H1 (cell line): ENCODE measurements at regions not wholly inside any gene's neighbourhood (a gene's known extent, or its start where the extent isn't known, plus 50 kb on each side); places are given as distances from the start of the nearest gene placed in this dataset.
A peak's percentile ranks its signal among the peaks of the same experiment; 100 is the strongest.

Source experiments
- CTCF ChIA-PET: fragments of 300-600 bp; sonication (Branson Sonifier 250); formaldehyde crosslinking; loops from one replicate; lab custom pipeline; 2021; ENCODE audit not compliant: partially characterized antibody; lab: Charles Lee
- POLR2A ChIA-PET: fragments of 300-600 bp; sonication (Branson Sonifier 250); formaldehyde crosslinking; loops from one replicate; lab custom pipeline; 2021; ENCODE audit warnings: inconsistent platforms; ENCODE audit not compliant: partially characterized antibody; lab: Charles Lee
- DNase-seq, 2 experiments: peaks; one replicate each; pipeline versions ENCODE4 v3.0.0 to v3.0.0-alpha.2; 2010 to 2022; ENCODE audit warnings: low spot score in 2 of 2, low read depth in 1 of 2, mixed read lengths in 1 of 2
- FAIRE-seq: peaks from 2 replicates; lab custom pipeline; 2011; peaks lifted over from hg19 to GRCh38; lab: Jason Lieb, UNC
- H2AFZ ChIP-seq: 2 replicates; pipeline ENCODE4 v1.8.1; 2012; ENCODE audit warnings: low read length, inconsistent platforms
- H2AK5ac ChIP-seq: 2 replicates; pipeline ENCODE4 v1.6.1; 2013; ENCODE audit warnings: low read depth, low read length
- H2BK120ac ChIP-seq: replicated peaks from 2 replicates; pipeline ENCODE3; 2013; ENCODE audit warnings: low read depth, low read length, inconsistent platforms
- H2BK12ac ChIP-seq: 2 replicates; pipeline ENCODE4 v1.6.1; 2013; ENCODE audit warnings: low read depth, low read length
- H2BK15ac ChIP-seq: 2 replicates; pipeline ENCODE4 v1.6.1; 2013; ENCODE audit warnings: low read length
- H2BK20ac ChIP-seq: 2 replicates; pipeline ENCODE4 v1.6.1; 2013; ENCODE audit warnings: low read length
- H2BK5ac ChIP-seq: 2 replicates; pipeline ENCODE4 v1.6.1; 2013; ENCODE audit warnings: low read depth, low read length
- H3K14ac ChIP-seq: 2 replicates; pipeline ENCODE4 v1.6.1; 2013; ENCODE audit warnings: inconsistent platforms; ENCODE audit not compliant: insufficient read length
- H3K18ac ChIP-seq: 2 replicates; pipeline ENCODE4 v1.6.1; 2013; ENCODE audit warnings: low read length; ENCODE audit errors: extremely low read depth
- H3K23ac ChIP-seq: 2 replicates; pipeline ENCODE4 v1.6.1; 2013; ENCODE audit warnings: inconsistent platforms; ENCODE audit not compliant: insufficient read length
- H3K23me2 ChIP-seq: 2 replicates; pipeline ENCODE4 v1.6.1; 2013; ENCODE audit warnings: low read depth, low read length
- H3K27ac ChIP-seq: 2 replicates; pipeline ENCODE4 v1.6.1; 2011; ENCODE audit warnings: low read depth, low read length, inconsistent platforms
- H3K27me3 ChIP-seq, 4 experiments: replicated peaks in 1 of 4; 1 replicate in 1 of 4; 2 replicates in 3 of 4; pipeline versions ENCODE4 v1.6.1 to v1.8.1; 2011 to 2013; ENCODE audit warnings: low read length in 3 of 4, mild to moderate bottlenecking in 3 of 4, inconsistent platforms in 2 of 4, mixed read lengths in 2 of 4, moderate library complexity in 1 of 4; ENCODE audit not compliant: control insufficient read depth in 3 of 4, insufficient read depth in 3 of 4; ENCODE audit errors: extremely low read depth in 1 of 4
- H3K36me3 ChIP-seq, 4 experiments: 2 replicates each; pipeline versions ENCODE4 v1.6.1 to v1.8.1; 2011 to 2013; ENCODE audit warnings: mild to moderate bottlenecking in 4 of 4, low read length in 3 of 4, moderate library complexity in 2 of 4, control low read depth in 1 of 4, inconsistent platforms in 1 of 4; ENCODE audit not compliant: insufficient read depth in 4 of 4, control insufficient read depth in 2 of 4
- H3K4ac ChIP-seq: replicated peaks from 2 replicates; pipeline ENCODE3; 2013; ENCODE audit warnings: low read length, low read depth, mixed read lengths, inconsistent platforms; ENCODE audit not compliant: insufficient read length
- H3K4me1 ChIP-seq, 4 experiments: replicated peaks in 1 of 4; 1 replicate in 1 of 4; 2 replicates in 3 of 4; pipeline versions ENCODE4 v1.6.1 to v1.8.1; 2011 to 2013; ENCODE audit warnings: low read length in 3 of 4, inconsistent platforms in 2 of 4, mixed read lengths in 1 of 4; ENCODE audit not compliant: insufficient read depth in 4 of 4, control insufficient read depth in 3 of 4
- H3K4me2 ChIP-seq, 2 experiments: 2 replicates each; pipeline versions ENCODE4 v1.6.1 to v1.8.1; 2011 to 2013; ENCODE audit warnings: low read depth in 2 of 2, low read length in 2 of 2, control low read depth in 1 of 2, inconsistent platforms in 1 of 2, mild to moderate bottlenecking in 1 of 2; ENCODE audit not compliant: insufficient read depth in 1 of 2
- H3K4me3 ChIP-seq, 4 experiments: fragments of 200-600, 300-600 bp in 1 of 4; sonication (generic), shearing (Covaris generic), sonication (Bioruptor Twin) in 1 of 4; 2 replicates each; pipeline versions ENCODE4 v1.5.1 to v1.8.1; 2011 to 2016; ENCODE audit warnings: low read length in 4 of 4, low read depth in 3 of 4, control low read depth in 2 of 4, inconsistent platforms in 2 of 4, mild to moderate bottlenecking in 2 of 4, mixed read lengths in 1 of 4, moderate library complexity in 1 of 4; ENCODE audit not compliant: insufficient read depth in 2 of 4; ENCODE audit errors: extremely low read depth in 1 of 4
- H3K56ac ChIP-seq: replicated peaks from 2 replicates; pipeline ENCODE3; 2013; ENCODE audit warnings: low read depth, mild to moderate bottlenecking, mixed read lengths, low read length, inconsistent platforms; ENCODE audit not compliant: insufficient read length
- H3K79me1 ChIP-seq: 2 replicates; pipeline ENCODE4 v1.6.1; 2013; ENCODE audit warnings: low read depth, low read length, control low read depth
- H3K79me2 ChIP-seq, 2 experiments: 2 replicates each; pipeline versions ENCODE4 v1.6.1 to v1.8.1; 2012 to 2013; ENCODE audit warnings: low read length in 2 of 2, mild to moderate bottlenecking in 2 of 2, inconsistent platforms in 1 of 2; ENCODE audit not compliant: insufficient read depth in 2 of 2, control insufficient read depth in 1 of 2
- H3K9ac ChIP-seq, 4 experiments: replicated peaks in 1 of 4; 1 replicate in 1 of 4; 2 replicates in 3 of 4; pipeline versions ENCODE4 v1.6.1 to v1.8.1; 2011 to 2013; ENCODE audit warnings: low read depth in 3 of 4, low read length in 3 of 4, control low read depth in 2 of 4, mild to moderate bottlenecking in 2 of 4, moderate library complexity in 2 of 4, inconsistent platforms in 1 of 4; ENCODE audit errors: extremely low read depth in 1 of 4
- H3K9me3 ChIP-seq, 2 experiments: 2 replicates each; pipeline versions ENCODE4 v1.6.1 to v1.8.1; 2012 to 2013; ENCODE audit warnings: mild to moderate bottlenecking in 2 of 2, moderate library complexity in 2 of 2, control low read depth in 1 of 2, inconsistent platforms in 1 of 2, low read depth in 1 of 2, low read length in 1 of 2, mixed read lengths in 1 of 2; ENCODE audit not compliant: insufficient read depth in 2 of 2
- H4K20me1 ChIP-seq, 2 experiments: replicated peaks in 1 of 2; 2 replicates each; pipeline versions ENCODE3 to v1.8.1; 2011 to 2013; ENCODE audit warnings: inconsistent platforms in 2 of 2, low read length in 2 of 2, mild to moderate bottlenecking in 1 of 2; ENCODE audit not compliant: insufficient read depth in 2 of 2, control insufficient read depth in 1 of 2
- H4K5ac ChIP-seq: 2 replicates; pipeline ENCODE4 v1.6.1; 2013; ENCODE audit warnings: low read length, low read depth, mixed read lengths, inconsistent platforms; ENCODE audit not compliant: insufficient read length
- H4K8ac ChIP-seq: 2 replicates; pipeline ENCODE4 v1.8.0; 2013; ENCODE audit warnings: mild to moderate bottlenecking, moderate library complexity, low read length, inconsistent platforms; ENCODE audit not compliant: insufficient read depth; ENCODE audit errors: extremely low read depth
- H4K91ac ChIP-seq: replicated peaks from 2 replicates; pipeline ENCODE3; 2013; ENCODE audit warnings: low read length, mixed read lengths, inconsistent platforms; ENCODE audit not compliant: insufficient read length
- BRCA1 ChIP-seq: IDR thresholded peaks from 2 replicates; pipeline ENCODE4 v1.6.1; 2012; ENCODE audit warnings: low read depth, low read length, improper control_type of control experiment
- EZH2 ChIP-seq: fragments of 200-600 bp; sonication (generic); IDR thresholded peaks from 2 replicates; pipeline ENCODE4 v1.7.1; 2012; ENCODE audit warnings: low read depth, mild to moderate bottlenecking, moderate library complexity, low read length, inconsistent platforms; ENCODE audit not compliant: severe bottlenecking
- RAD21 ChIP-seq, 2 experiments: IDR thresholded peaks in 1 of 2; conservative IDR thresholded peaks in 1 of 2; 2 replicates each; pipeline ENCODE4 v1.6.1; 2011; ENCODE audit warnings: low read depth in 2 of 2, low read length in 2 of 2, improper control_type of control experiment in 1 of 2, inconsistent platforms in 1 of 2, mild to moderate bottlenecking in 1 of 2, moderate library complexity in 1 of 2
- ZNF274 ChIP-seq: IDR thresholded peaks from 2 replicates; pipeline ENCODE4 v1.7.0; 2012; ENCODE audit warnings: low read length, borderline replicate concordance; ENCODE audit errors: extremely low read depth
- WGBS, 2 experiments: shearing (Covaris generic) in 1 of 2; methylation state at CpG; one replicate each; pipeline versions ENCODE4 v1.1.6 to v1.1.7; 2013 to 2015; ENCODE audit warnings: low lambda C conversion rate in 2 of 2, mixed read lengths in 2 of 2, inconsistent platforms in 1 of 2, low coverage in 1 of 2, missing lambda C conversion rate in 1 of 2; ENCODE audit not compliant: insufficient replicate concordance in 2 of 2, insufficient coverage in 1 of 2, insufficient read length in 1 of 2; ENCODE audit errors: extremely low coverage in 1 of 2, missing lambda C conversion rate in 1 of 2; 5-methylcytosine and 5-hydroxymethylcytosine counted together
- TF ChIP-seq, protein P1 (sequence below), 3 experiments: IDR thresholded peaks; 1 replicate in 2 of 3; 2 replicates in 1 of 3; pipeline versions ENCODE4 v1.5.1 to v1.6.1; 2011; ENCODE audit warnings: low read length in 3 of 3, mild to moderate bottlenecking in 3 of 3, inconsistent platforms in 2 of 3, low read depth in 1 of 3, moderate library complexity in 1 of 3; ENCODE audit not compliant: insufficient read depth in 1 of 3; ENCODE audit errors: control extremely low read depth in 1 of 3

DNA sequence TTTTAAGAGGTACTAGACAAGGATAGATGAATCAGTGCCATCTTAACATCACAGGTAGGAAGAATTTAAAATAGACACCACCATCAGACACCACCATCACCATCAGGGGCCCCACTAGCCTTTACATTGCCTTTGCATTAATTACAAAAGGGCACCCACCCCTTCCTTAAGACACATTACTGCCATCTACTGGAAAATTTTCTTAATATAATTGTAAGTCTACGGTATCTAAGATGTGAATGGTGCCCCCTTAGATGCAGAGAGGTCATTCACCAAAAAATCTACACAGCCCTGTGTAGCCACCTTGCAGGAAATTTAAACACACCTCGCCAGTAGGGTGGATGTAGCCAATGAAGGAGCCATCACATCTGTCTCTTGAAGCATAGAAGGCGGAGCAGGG is 184.1 kb downstream of the MID1IP1 start:
- Histone ChIP-seq H2AFZ (no peak overlapping the region), H2BK12ac (no peak overlapping the region), H4K8ac (no peak overlapping the region), H3K23ac (no peak overlapping the region), H2BK120ac (no peak overlapping the region), H3K18ac (no peak overlapping the region), H3K4me1 (no peaks in the 10 kb centered on the region), H2AK5ac (no peak overlapping the region), H3K79me2 (no peaks in the 10 kb centered on the region), H3K9me3 (no peaks in the 10 kb centered on the region), H3K4me2 (no peak overlapping the region), H3K27me3 (no peaks in the 10 kb centered on the region), H2BK20ac (no peak overlapping the region), H3K9ac (no peak overlapping the region), H3K4ac (no peak overlapping the region), H3K79me1 (no peaks in the 10 kb centered on the region), H4K20me1 (no peaks in the 10 kb centered on the region), H4K5ac (no peak overlapping the region), H3K23me2 (no peaks in the 10 kb centered on the region), H3K36me3 (no peaks in the 10 kb centered on the region), H3K4me3 (no peak overlapping the region), H3K56ac (no peak overlapping the region), H2BK5ac (no peak overlapping the region), H3K14ac (no peak overlapping the region), H2BK15ac (no peak overlapping the region), H3K27ac (no peak overlapping the region), H4K91ac (no peak overlapping the region)
- ChIA-PET CTCF (interaction anchor here (1.0 to 1.2 kb wide), 2 partner anchors 28 to 164 kb away, joined by 3 read pairs; no protein-coding TSS in a partner anchor), POLR2A (no interaction called here)
- peak; percentile 7 for FAIRE-seq
- no peak for DNase-seq
- TF ChIP-seq BRCA1: no peak
- no peak for TF ChIP-seq EZH2
- no peak for TF ChIP-seq ZNF274
- TF ChIP-seq, protein P1, sequence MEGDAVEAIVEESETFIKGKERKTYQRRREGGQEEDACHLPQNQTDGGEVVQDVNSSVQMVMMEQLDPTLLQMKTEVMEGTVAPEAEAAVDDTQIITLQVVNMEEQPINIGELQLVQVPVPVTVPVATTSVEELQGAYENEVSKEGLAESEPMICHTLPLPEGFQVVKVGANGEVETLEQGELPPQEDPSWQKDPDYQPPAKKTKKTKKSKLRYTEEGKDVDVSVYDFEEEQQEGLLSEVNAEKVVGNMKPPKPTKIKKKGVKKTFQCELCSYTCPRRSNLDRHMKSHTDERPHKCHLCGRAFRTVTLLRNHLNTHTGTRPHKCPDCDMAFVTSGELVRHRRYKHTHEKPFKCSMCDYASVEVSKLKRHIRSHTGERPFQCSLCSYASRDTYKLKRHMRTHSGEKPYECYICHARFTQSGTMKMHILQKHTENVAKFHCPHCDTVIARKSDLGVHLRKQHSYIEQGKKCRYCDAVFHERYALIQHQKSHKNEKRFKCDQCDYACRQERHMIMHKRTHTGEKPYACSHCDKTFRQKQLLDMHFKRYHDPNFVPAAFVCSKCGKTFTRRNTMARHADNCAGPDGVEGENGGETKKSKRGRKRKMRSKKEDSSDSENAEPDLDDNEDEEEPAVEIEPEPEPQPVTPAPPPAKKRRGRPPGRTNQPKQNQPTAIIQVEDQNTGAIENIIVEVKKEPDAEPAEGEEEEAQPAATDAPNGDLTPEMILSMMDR (IDR thresholded peaks at IDR 0.05; ENCODE audit: control extremely low read depth in 1 of 3, insufficient read depth in 1 of 3, low read depth in 1 of 3, low read length in 3 of 3): peak in 1 of 3 experiments; percentile 26; a peak in 1 of 4 replicates
- TF ChIP-seq RAD21 (IDR thresholded peaks at IDR 0.05 in 1 of 2, conservative IDR thresholded peaks at IDR 0.05 in 1 of 2; ENCODE audit: low read depth in 2 of 2, low read length in 2 of 2): peak; percentile 27 to 45
- WGBS, 2 experiments: 66% methylated on average over 3 of the region's 3 CpGs; no CpG with 5 or more reads in 1 of the 2 experiments
